IgD-negative memory B cell (primary cell): ENCODE measurements at regions not wholly inside any gene's neighbourhood (a gene's known extent, or its start where the extent isn't known, plus 50 kb on each side); places are given as distances from the start of the nearest gene placed in this dataset.

Source experiments
- H3K27ac Mint-ChIP-seq, 3 donors: one replicate each; pipeline ENCODE4 v1.8.0; 2020 to 2022; ENCODE audit warnings: mild to moderate bottlenecking in 3 of 3, mixed read lengths in 3 of 3, moderate library complexity in 1 of 3
- H3K27me3 Mint-ChIP-seq: one replicate; pipeline ENCODE4 v1.8.0; 2021; ENCODE audit warnings: mixed read lengths
- H3K36me3 Mint-ChIP-seq: one replicate; pipeline ENCODE4 v1.8.0; 2020; ENCODE audit warnings: mild to moderate bottlenecking, mixed read lengths
- H3K4me1 Mint-ChIP-seq, 3 donors: one replicate each; pipeline ENCODE4 v1.8.0; 2020 to 2022; ENCODE audit warnings: mixed read lengths in 3 of 3, mild to moderate bottlenecking in 1 of 3
- H3K4me3 Mint-ChIP-seq, 4 donors: one replicate each; pipeline ENCODE4 v1.8.0; 2020 to 2022; ENCODE audit warnings: mild to moderate bottlenecking in 4 of 4, mixed read lengths in 4 of 4, moderate library complexity in 3 of 4
- H3K9me3 Mint-ChIP-seq, 3 donors: one replicate each; pipeline ENCODE4 v1.8.0; 2020 to 2021; ENCODE audit warnings: mixed read lengths in 3 of 3, mild to moderate bottlenecking in 1 of 3

DNA sequence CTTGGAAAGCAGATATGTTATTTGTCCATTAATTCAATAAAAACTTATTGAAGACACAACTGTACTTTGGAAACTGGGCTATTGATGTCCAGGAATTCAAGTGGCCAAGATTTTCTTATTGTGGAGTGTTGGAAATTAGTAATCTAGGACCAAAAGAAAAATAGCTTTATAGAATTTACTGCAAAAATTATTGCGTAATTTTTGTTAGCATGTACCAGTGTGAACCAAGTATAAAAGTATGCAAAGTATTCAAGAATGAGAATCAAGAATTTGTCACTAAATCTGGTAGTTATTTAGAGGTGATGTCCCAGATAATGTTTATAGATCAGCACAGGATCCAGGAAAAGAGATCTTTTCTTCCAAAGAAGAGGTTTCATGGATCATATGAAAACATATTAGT is 468.9 kb upstream of the CTSO start:
- H3K9me3 Mint-ChIP-seq = peaks cover 0 to 2% (median 0%) of the 10 kb centered on the region in 3 donors
- H3K27ac Mint-ChIP-seq = no peak overlapping the region
- no peaks in the 10 kb centered on the region for H3K36me3 Mint-ChIP-seq
- H3K4me3 Mint-ChIP-seq = no peak overlapping the region
- H3K27me3 Mint-ChIP-seq = no peaks in the 10 kb centered on the region
- H3K4me1 Mint-ChIP-seq = no peaks in the 10 kb centered on the region

DNA sequence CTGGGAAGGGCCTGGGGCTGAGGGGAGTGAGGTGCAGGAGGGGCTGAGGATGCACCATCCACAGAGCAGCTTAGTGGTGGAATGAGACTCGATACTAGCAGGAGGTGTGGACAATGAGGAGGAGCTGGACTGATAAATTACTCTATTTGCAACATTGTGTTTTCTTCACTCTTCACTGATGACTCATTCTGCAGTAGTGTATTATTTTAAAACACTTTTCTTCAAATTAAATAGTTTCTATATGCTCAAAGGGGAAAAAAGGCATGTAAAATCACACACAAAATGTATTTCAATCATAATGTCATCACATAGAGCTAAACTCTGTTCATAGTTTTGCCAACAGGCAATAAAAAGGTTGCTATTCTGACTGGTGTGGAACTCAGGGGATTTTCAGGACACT is 467.0 kb upstream of the CTSO start:
- Mint-ChIP-seq H3K27me3 (no peaks in the 10 kb centered on the region), H3K27ac (no peak overlapping the region), H3K4me3 (no peak overlapping the region), H3K4me1 (no peaks in the 10 kb centered on the region), H3K9me3 (peaks cover 0 to 6% (median 4%) of the 10 kb centered on the region in 3 donors), H3K36me3 (no peaks in the 10 kb centered on the region)

DNA sequence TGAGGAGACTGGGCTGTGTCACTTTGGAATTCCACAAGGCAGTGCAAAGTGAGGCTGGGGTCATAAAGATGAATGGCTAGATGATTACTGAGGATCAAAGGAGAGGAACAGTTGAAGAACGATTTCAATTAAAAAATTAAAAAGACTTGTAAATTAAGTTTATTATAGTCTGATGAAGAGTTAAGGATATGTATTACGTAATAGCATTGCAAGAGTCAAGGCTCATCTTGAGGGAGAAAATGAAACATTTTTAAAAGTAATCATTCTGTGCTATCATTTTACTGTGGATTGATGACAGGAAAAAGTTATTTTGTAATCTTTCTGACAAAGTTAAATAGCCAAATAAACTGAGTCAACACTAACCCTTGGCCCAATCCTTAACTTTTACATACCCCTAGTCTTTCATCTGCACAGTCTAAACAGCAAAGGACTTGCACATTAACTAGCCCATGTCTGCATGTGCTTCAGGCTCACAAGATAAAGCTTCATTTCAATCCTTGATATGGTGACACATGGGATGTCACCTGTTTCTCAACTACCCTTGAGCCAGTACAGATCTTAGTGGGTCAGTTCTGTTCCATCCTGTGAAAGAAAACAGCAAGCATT is 465.5 kb upstream of the CTSO start:
- peak overlapping the region in 1 of 4 donors; percentile 38 for H3K4me3 Mint-ChIP-seq
- no peaks in the 10 kb centered on the region for H3K27me3 Mint-ChIP-seq
- H3K9me3 Mint-ChIP-seq = peaks cover 2 to 7% (median 6%) of the 10 kb centered on the region in 3 donors
- H3K27ac Mint-ChIP-seq = no peak overlapping the region
- H3K4me1 Mint-ChIP-seq = no peaks in the 10 kb centered on the region
- no peaks in the 10 kb centered on the region for H3K36me3 Mint-ChIP-seq

GRCh38 chr4:156414406-156414805 is 460.7 kb upstream of the CTSO start:
- Mint-ChIP-seq H3K4me3 (no peak overlapping the region), H3K36me3 (no peaks in the 10 kb centered on the region), H3K9me3 (peaks cover 2 to 15% (median 8%) of the 10 kb centered on the region in 3 donors), H3K27me3 (no peaks in the 10 kb centered on the region), H3K4me1 (no peaks in the 10 kb centered on the region), H3K27ac (no peak overlapping the region)

GRCh38 chr4:156413239-156414135 is 459.8 kb upstream of the CTSO start:
- Mint-ChIP-seq H3K9me3 (peaks cover 2 to 15% (median 8%) of the 10 kb centered on the region in 3 donors), H3K27me3 (no peaks in the 10 kb centered on the region), H3K36me3 (no peaks in the 10 kb centered on the region), H3K4me3 (no peak overlapping the region), H3K4me1 (no peaks in the 10 kb centered on the region), H3K27ac (no peak overlapping the region)

GRCh38 chr4:156411531-156411930 is 457.9 kb upstream of the CTSO start:
- no peaks in the 10 kb centered on the region for H3K27me3 Mint-ChIP-seq
- H3K4me1 Mint-ChIP-seq = no peaks in the 10 kb centered on the region
- no peaks in the 10 kb centered on the region for H3K36me3 Mint-ChIP-seq
- H3K9me3 Mint-ChIP-seq = peaks cover 3 to 18% (median 4%) of the 10 kb centered on the region in 3 donors
- H3K27ac Mint-ChIP-seq = no peak overlapping the region
- no peak overlapping the region for H3K4me3 Mint-ChIP-seq

- Mint-ChIP-seq H3K27me3 (no peaks in the 10 kb centered on the region), H3K4me1 (no peaks in the 10 kb centered on the region), H3K27ac (no peak overlapping the region), H3K9me3 (peaks cover 2 to 24% (median 6%) of the 10 kb centered on the region in 3 donors), H3K4me3 (no peak overlapping the region), H3K36me3 (no peaks in the 10 kb centered on the region)
Measured at GRCh38 chr4:156408749-156409148, 455.1 kb upstream of the CTSO start.

DNA sequence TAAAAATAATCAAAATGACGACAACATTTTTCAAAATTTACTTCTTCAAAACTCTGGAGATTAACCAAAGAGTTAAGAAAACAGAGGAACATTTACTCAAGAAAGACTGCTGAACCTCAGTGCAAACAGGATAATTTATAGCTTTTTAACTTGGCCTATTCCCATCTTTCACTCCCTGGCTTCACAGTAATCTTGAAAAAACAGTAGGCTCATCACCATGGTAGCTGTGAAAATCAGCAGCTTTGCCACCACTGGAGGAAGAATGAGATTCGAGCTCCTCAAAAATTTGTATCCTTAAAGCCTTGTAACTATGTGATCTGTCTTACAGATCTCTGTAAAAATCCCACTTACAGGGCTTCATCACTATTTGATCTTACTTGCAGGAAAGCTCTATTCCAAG is 447.7 kb upstream of the CTSO start:
- Mint-ChIP-seq H3K4me3 (no peak overlapping the region), H3K27ac (no peak overlapping the region), H3K4me1 (no peaks in the 10 kb centered on the region), H3K36me3 (no peaks in the 10 kb centered on the region), H3K27me3 (no peaks in the 10 kb centered on the region), H3K9me3 (peaks cover 2 to 12% (median 5%) of the 10 kb centered on the region in 3 donors)

GRCh38 chr4:156396534-156396933 is 442.9 kb upstream of the CTSO start:
- H3K4me1 Mint-ChIP-seq = no peaks in the 10 kb centered on the region
- H3K4me3 Mint-ChIP-seq = no peak overlapping the region
- no peak overlapping the region for H3K27ac Mint-ChIP-seq
- H3K36me3 Mint-ChIP-seq = no peaks in the 10 kb centered on the region
- no peaks in the 10 kb centered on the region for H3K27me3 Mint-ChIP-seq
- peaks cover 0 to 2% (median 0%) of the 10 kb centered on the region in 3 donors for H3K9me3 Mint-ChIP-seq

GRCh38 chr4:156391325-156391653 is 437.6 kb upstream of the CTSO start:
- Mint-ChIP-seq H3K4me3 (no peak overlapping the region), H3K9me3 (peaks cover 0 to 7% (median 3%) of the 10 kb centered on the region in 3 donors), H3K36me3 (no peaks in the 10 kb centered on the region), H3K27me3 (no peaks in the 10 kb centered on the region), H3K4me1 (no peaks in the 10 kb centered on the region), H3K27ac (no peak overlapping the region)

DNA sequence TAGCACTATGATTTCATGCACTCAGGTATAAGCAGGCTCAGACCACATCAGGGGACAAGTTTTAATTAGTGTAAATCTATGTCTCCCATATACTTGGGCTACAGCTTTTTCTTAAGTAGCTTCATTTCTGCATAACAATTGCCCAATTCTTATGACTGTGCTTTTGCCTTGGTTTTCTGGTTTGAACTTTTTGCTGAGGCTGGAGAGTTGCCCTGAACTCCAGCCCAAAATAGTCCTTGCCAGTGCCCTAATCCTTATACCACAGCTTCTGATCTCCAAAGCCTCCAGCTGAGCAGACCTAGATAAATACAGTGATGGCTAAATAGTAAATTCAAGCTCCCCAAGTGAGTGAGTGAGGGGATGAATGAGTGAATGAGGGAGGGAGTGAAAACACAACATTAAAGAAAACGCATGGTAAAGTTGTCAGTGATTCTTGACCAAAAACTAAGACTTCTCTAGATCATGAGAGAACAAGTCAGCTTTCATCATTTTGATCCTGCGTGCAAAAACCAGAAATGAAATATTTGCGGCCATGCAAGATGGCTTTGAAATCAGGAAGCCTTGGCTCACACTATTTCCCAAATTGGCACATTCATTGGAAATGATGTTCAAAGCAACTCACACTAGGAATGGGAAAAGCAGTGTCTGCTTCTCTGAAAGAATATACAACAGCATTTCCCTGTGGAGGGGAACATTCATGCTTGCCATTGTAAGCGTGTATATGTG is 437.1 kb upstream of the CTSO start:
- no peaks in the 10 kb centered on the region for H3K27me3 Mint-ChIP-seq
- H3K4me1 Mint-ChIP-seq = no peaks in the 10 kb centered on the region
- H3K27ac Mint-ChIP-seq = no peak overlapping the region
- no peak overlapping the region for H3K4me3 Mint-ChIP-seq
- H3K36me3 Mint-ChIP-seq = no peaks in the 10 kb centered on the region
- H3K9me3 Mint-ChIP-seq = peaks cover 0 to 7% (median 3%) of the 10 kb centered on the region in 3 donors

- Mint-ChIP-seq H3K4me3 (no peak overlapping the region), H3K27me3 (no peaks in the 10 kb centered on the region), H3K27ac (no peak overlapping the region), H3K36me3 (no peaks in the 10 kb centered on the region), H3K4me1 (no peaks in the 10 kb centered on the region), H3K9me3 (peaks cover 0 to 7% (median 3%) of the 10 kb centered on the region in 3 donors)
Measured at GRCh38 chr4:156388826-156389225, 435.2 kb upstream of the CTSO start.

- Mint-ChIP-seq H3K27ac (no peak overlapping the region), H3K4me1 (no peaks in the 10 kb centered on the region), H3K4me3 (no peak overlapping the region), H3K27me3 (no peaks in the 10 kb centered on the region), H3K36me3 (no peaks in the 10 kb centered on the region), H3K9me3 (peaks cover 0 to 8% (median 6%) of the 10 kb centered on the region in 3 donors)
Measured at GRCh38 chr4:156378033-156378665, 424.5 kb upstream of the CTSO start.

GRCh38 chr4:156377036-156377710 is 423.5 kb upstream of the CTSO start:
- Mint-ChIP-seq H3K27ac (no peak overlapping the region), H3K4me1 (no peaks in the 10 kb centered on the region), H3K4me3 (no peak overlapping the region), H3K36me3 (no peaks in the 10 kb centered on the region), H3K9me3 (peaks cover 0 to 6% (median under 1%) of the 10 kb centered on the region in 3 donors), H3K27me3 (no peaks in the 10 kb centered on the region)
